Upper lobe of left lung (tissue), 4 donors: ENCODE measurements at regions not wholly inside any gene's neighbourhood (a gene's known extent, or its start where the extent isn't known, plus 50 kb on each side); places are given as distances from the start of the nearest gene placed in this dataset.

ENCODE experiments used
- POLR2A ChIP-seq, 4 donors: fragments of 450-650 bp; IDR thresholded peaks; one replicate each; pipeline ENCODE4 v1.5.1; 2016 to 2017; ENCODE audit warnings: antibody characterized with exemption in 4 of 4, mild to moderate bottlenecking in 2 of 4
- TF ChIP-seq, protein P1 (sequence below), 6 experiments: fragments of 450-650 bp in 4 of 6; fragments of 200-600 bp in 2 of 6; sonication (generic) in 2 of 6; IDR thresholded peaks; one replicate each; pipeline ENCODE4 v1.5.1; 2016 to 2019; ENCODE audit warnings: antibody characterized with exemption in 6 of 6

DNA sequence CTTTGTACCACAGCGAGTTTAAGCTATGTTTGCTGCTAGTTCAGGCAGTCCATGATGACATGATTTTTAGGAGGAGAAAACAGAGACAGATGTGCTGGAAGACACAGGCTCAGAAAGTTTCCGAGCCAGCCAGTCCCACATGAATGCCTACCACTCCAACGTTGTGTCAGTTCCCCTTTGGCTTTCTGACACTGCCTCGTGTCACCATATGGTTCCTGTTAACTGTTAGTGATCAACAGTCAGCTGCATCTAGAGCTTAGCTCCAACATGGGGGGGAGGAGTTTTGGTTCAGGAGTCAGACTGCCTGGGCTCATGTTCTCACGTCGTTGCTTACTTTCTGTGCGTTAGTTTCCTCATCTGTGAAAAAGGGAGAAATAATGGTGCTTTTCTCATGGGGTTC lies 343.7 kb downstream of the MID1IP1 start:
- TF ChIP-seq, protein P1, sequence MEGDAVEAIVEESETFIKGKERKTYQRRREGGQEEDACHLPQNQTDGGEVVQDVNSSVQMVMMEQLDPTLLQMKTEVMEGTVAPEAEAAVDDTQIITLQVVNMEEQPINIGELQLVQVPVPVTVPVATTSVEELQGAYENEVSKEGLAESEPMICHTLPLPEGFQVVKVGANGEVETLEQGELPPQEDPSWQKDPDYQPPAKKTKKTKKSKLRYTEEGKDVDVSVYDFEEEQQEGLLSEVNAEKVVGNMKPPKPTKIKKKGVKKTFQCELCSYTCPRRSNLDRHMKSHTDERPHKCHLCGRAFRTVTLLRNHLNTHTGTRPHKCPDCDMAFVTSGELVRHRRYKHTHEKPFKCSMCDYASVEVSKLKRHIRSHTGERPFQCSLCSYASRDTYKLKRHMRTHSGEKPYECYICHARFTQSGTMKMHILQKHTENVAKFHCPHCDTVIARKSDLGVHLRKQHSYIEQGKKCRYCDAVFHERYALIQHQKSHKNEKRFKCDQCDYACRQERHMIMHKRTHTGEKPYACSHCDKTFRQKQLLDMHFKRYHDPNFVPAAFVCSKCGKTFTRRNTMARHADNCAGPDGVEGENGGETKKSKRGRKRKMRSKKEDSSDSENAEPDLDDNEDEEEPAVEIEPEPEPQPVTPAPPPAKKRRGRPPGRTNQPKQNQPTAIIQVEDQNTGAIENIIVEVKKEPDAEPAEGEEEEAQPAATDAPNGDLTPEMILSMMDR (IDR thresholded peaks at IDR 0.05), result no peak
- no peak for TF ChIP-seq POLR2A (IDR thresholded peaks at IDR 0.05)
